Esophagus muscularis mucosa (tissue), 3 donors: ENCODE measurements at regions not wholly inside any gene's neighbourhood (a gene's known extent, or its start where the extent isn't known, plus 50 kb on each side); places are given as distances from the start of the nearest gene placed in this dataset.

Source experiments
- CTCF ChIP-seq, 3 experiments: fragments of 200-600 bp in 2 of 3; fragments of 450-650 bp in 1 of 3; sonication (generic) in 2 of 3; IDR thresholded peaks; one replicate each; pipeline ENCODE4 v1.5.1; 2017 to 2019; ENCODE audit warnings: antibody characterized with exemption in 3 of 3, mild to moderate bottlenecking in 2 of 3, moderate library complexity in 1 of 3
- POLR2A ChIP-seq: fragments of 450-650 bp; IDR thresholded peaks from one replicate; pipeline ENCODE4 v1.6.1; 2017; ENCODE audit warnings: antibody characterized with exemption, moderate library complexity, mild to moderate bottlenecking, low read depth

GRCh38 chr12:81819991-81820633 is 61.0 kb upstream of the PPFIA2 start:
- TF ChIP-seq CTCF (IDR thresholded peaks at IDR 0.05) (no peak), POLR2A (no peak)
